ENCODE measurements at regions not wholly inside any gene's neighbourhood (a gene's known extent, or its start where the extent isn't known, plus 50 kb on each side); places are given as distances from the start of the nearest gene placed in this dataset.

GRCh38 chr1:218763538-218763937 lies 410.1 kb upstream of the LYPLAL1 start:
- no peaks in the 10 kb centered on the region for H3K79me2 ChIP-seq (ENCODE audit: insufficient read depth, low read depth, low read length)
- BruUV-seq (replicated peaks): no TSS peak
- H3K4me1 ChIP-seq (ENCODE audit: insufficient read depth, low read length, poor library complexity, severe bottlenecking): no peaks in the 10 kb centered on the region
- ChIA-PET CTCF (ENCODE audit: unreplicated experiment) (no interaction called here), POLR2A (no interaction called here)
- intact Hi-C loops (cut with micrococcal nuclease; ENCODE audit: unreplicated experiment): no loop called here
- no peak overlapping the region for H3K4me2 ChIP-seq (ENCODE audit: low read length)
- no peaks in the 10 kb centered on the region for H3K36me3 ChIP-seq (ENCODE audit: insufficient read depth, low read length)
- no peaks in the 10 kb centered on the region for H4K20me1 ChIP-seq (ENCODE audit: insufficient read depth, low read length)
- no peaks in the 10 kb centered on the region for H3K9me3 ChIP-seq (ENCODE audit: low read length)
- no peak for DNase-seq (ENCODE audit: low spot score)
- TF ChIP-seq EZH2phosphoT487 (IDR thresholded peaks at IDR 0.05; ENCODE audit: borderline replicate concordance, low read depth, low read length) (no peak), CTCF (conservative IDR thresholded peaks at IDR 0.05; ENCODE audit: low read length) (no peak)
- no peak overlapping the region for H2AFZ ChIP-seq (ENCODE audit: low read length)
- no peaks in the 10 kb centered on the region for H3K9me2 ChIP-seq (ENCODE audit: insufficient read depth, low read length)
- no peak overlapping the region for H3K27ac ChIP-seq (ENCODE audit: low read depth, low read length, poor library complexity, severe bottlenecking)
- no peak overlapping the region for H3K4me3 ChIP-seq (ENCODE audit: low read depth, low read length, poor library complexity, severe bottlenecking)

- H3K9me3 ChIP-seq (ENCODE audit: low read length): no peaks in the 10 kb centered on the region
- no peak overlapping the region for H2AFZ ChIP-seq (ENCODE audit: low read length)
- TF ChIP-seq EZH2phosphoT487 (IDR thresholded peaks at IDR 0.05; ENCODE audit: borderline replicate concordance, low read depth, low read length) (no peak), CTCF (conservative IDR thresholded peaks at IDR 0.05; ENCODE audit: low read length) (no peak)
- ChIA-PET POLR2A (no interaction called here), CTCF (ENCODE audit: unreplicated experiment) (no interaction called here)
- intact Hi-C loops (cut with micrococcal nuclease; ENCODE audit: unreplicated experiment): no loop called here
- no peaks in the 10 kb centered on the region for H3K79me2 ChIP-seq (ENCODE audit: insufficient read depth, low read depth, low read length)
- BruUV-seq (replicated peaks): no TSS peak
- H3K4me2 ChIP-seq (ENCODE audit: low read length): no peak overlapping the region
- no peak for DNase-seq (ENCODE audit: low spot score)
- no peaks in the 10 kb centered on the region for H3K9me2 ChIP-seq (ENCODE audit: insufficient read depth, low read length)
- no peak overlapping the region for H3K4me3 ChIP-seq (ENCODE audit: low read depth, low read length, poor library complexity, severe bottlenecking)
- no peaks in the 10 kb centered on the region for H3K4me1 ChIP-seq (ENCODE audit: insufficient read depth, low read length, poor library complexity, severe bottlenecking)
- H3K27ac ChIP-seq (ENCODE audit: low read depth, low read length, poor library complexity, severe bottlenecking): no peak overlapping the region
- H3K36me3 ChIP-seq (ENCODE audit: insufficient read depth, low read length): no peaks in the 10 kb centered on the region
- no peaks in the 10 kb centered on the region for H4K20me1 ChIP-seq (ENCODE audit: insufficient read depth, low read length)
These were observed 407.9 kb upstream of the LYPLAL1 start for GRCh38 chr1:218765753-218766152.

- Histone ChIP-seq H3K4me1 (ENCODE audit: insufficient read depth, low read length, poor library complexity, severe bottlenecking) (no peaks in the 10 kb centered on the region), H4K20me1 (ENCODE audit: insufficient read depth, low read length) (no peaks in the 10 kb centered on the region), H3K9me3 (ENCODE audit: low read length) (no peaks in the 10 kb centered on the region), H3K9me2 (ENCODE audit: insufficient read depth, low read length) (no peaks in the 10 kb centered on the region), H3K36me3 (ENCODE audit: insufficient read depth, low read length) (no peaks in the 10 kb centered on the region), H2AFZ (ENCODE audit: low read length) (no peak overlapping the region), H3K79me2 (ENCODE audit: insufficient read depth, low read depth, low read length) (no peaks in the 10 kb centered on the region), H3K4me3 (ENCODE audit: low read depth, low read length, poor library complexity, severe bottlenecking) (no peak overlapping the region), H3K27ac (ENCODE audit: low read depth, low read length, poor library complexity, severe bottlenecking) (no peak overlapping the region), H3K4me2 (ENCODE audit: low read length) (no peak overlapping the region)
- ChIA-PET CTCF (ENCODE audit: unreplicated experiment) (no interaction called here), POLR2A (interaction anchor here (0.7 kb wide), 1 partner anchor 1767 kb away, joined by 3 read pairs; no protein-coding TSS in a partner anchor)
- TF ChIP-seq CTCF (conservative IDR thresholded peaks at IDR 0.05; ENCODE audit: low read length) (no peak), EZH2phosphoT487 (IDR thresholded peaks at IDR 0.05; ENCODE audit: borderline replicate concordance, low read depth, low read length) (no peak)
- DNase-seq (ENCODE audit: low spot score): no peak
- intact Hi-C loops (cut with micrococcal nuclease; ENCODE audit: unreplicated experiment): no loop called here
- no TSS peak for BruUV-seq (replicated peaks)
These were observed 401.7 kb upstream of the LYPLAL1 start for GRCh38 chr1:218771931-218772330.

Measured in OCI-LY7 (cell line).